Activated CD4-positive, alpha-beta T cell treated with anti-CD3 and anti-CD28 coated beads, Interleukin-2, amount 50 U/mL, for 1 hour (primary cell): ENCODE measurements at regions not wholly inside any gene's neighbourhood (a gene's known extent, or its start where the extent isn't known, plus 50 kb on each side); places are given as distances from the start of the nearest gene placed in this dataset.

Experiments
- DNase-seq: peaks from one replicate; pipeline ENCODE4 v3.0.0-alpha.2; 2020

GRCh38 chr1:209368864-209369598, 214.5 kb upstream of the CAMK1G start:
- DNase-seq, result no peak

DNA sequence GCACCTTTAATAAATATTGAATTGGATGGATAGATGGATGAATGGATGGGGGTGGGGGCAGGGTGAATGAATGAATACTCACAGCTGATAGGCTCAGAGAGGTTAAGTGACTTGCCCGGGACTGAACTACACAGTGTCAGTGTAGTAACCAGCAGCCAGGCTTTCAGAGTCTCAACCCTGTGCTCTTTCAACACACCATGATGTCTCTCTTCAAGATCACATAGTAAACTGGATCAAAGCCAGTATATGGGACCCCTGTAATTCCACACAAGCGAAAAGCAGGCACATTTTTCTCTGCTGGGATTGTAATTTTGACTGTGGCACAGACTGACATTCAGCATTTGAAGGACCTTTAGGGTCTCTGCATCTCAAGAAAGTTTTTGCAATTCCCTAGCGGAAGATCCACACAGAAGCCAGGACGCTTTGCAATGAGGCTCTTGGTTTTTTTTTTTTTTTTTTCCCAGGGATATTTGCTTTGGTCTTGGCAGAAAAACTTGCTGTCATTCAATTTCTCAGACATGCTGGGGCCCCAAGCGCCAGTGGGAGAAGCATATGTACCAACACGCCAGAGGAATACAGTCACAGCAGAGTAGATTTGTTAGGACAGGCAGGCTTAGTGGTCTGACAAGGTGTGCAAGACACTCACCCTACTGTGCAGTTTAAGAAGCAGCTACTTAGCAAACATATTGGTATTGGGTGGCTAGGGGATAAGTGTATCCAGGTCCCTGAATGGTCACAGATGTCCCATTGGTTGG, 213.1 kb upstream of the CAMK1G start:
- DNase-seq, result no peak

DNA sequence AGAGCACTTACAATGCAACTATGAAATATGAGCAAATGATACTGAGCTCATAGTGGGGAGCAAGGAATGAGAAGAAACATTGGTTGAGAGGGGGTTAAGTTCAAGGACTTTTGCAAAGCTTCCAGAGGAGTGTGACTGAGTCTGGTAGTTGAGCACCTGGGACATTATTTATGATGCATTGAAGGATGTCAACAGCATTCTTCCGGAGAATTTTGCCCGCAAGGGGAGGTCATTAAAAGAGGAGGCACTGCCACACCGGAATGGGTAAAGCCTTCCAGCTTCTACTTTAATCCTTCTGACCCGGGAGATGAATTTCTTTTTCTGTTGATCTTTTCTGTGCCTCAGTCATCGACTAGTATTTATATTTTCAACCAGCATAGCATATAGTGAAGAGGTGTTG, 208.4 kb upstream of the CAMK1G start:
- no peak for DNase-seq

DNA sequence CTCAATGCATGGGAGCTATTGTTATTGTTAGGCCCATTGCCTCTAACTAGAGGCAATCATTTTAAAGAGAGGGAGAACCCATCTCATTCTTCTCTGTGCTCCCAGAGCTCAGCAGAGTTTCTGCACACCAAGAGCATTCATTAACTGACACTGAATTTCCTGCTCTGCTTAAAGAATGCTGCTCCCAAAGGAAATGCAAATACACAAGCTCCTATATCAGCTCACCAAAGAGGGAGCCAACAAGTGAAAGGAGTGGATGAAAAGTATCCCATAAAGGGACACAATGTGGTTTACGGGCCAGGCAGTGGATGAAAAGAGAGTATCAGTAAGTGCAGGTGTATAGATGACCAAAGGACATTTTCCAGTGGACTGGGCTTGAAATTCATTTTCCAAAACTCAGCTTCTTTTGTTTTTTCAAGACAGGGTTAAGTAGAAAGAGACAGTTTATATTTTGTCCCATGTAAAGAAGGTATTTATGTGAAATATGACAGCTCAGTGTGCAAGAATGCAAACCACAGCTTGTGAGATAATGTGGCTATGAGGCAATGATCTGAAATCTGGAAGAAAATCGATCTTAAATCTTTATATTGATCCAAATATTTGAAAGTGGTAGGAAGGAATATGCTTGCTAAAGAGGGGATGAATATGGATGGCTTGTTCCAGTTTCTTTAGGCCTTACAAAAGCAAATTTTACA, 207.7 kb upstream of the CAMK1G start:
- no peak for DNase-seq

DNA sequence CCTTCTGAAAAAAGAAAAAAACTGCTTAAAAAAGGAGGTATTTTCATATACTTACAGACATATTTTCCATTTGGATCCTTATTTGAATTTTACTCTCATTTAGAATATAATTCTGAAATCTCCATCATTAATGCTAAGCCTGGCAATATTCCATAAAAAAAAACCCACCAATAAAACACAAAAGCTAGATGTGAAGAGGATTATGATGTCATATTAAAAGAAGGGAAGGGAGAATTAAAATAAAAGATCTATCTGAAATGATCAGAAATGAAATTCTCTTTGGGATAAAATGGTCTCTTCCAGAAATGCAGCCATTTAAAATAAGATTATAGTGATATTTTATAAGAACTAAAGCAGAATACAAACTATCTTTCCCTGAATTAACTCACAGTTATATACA, 206.7 kb upstream of the CAMK1G start:
- DNase-seq, result no peak

- DNase-seq, result no peak
These were observed 205.5 kb upstream of the CAMK1G start for GRCh38 chr1:209377995-209378394.

DNA sequence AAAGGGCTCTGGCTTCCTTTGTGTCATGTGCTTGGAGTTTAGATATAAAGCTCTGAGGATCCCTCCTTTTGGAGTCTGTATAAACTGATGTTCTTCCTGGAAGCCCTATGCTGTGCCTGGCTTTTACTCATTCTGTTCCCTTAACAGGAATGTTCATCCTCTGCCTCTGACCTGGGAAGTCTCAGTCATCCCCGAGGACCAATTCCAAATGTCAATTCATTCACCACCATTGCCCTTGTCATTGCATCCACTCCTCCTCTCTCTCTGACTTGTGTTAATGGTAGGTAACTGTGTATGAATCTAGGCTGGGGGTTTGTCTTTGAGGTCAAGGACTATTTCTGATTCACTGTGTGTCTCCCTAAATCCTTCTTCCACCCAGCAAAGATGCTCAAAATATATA, 204.2 kb upstream of the CAMK1G start:
- DNase-seq, result no peak

DNA sequence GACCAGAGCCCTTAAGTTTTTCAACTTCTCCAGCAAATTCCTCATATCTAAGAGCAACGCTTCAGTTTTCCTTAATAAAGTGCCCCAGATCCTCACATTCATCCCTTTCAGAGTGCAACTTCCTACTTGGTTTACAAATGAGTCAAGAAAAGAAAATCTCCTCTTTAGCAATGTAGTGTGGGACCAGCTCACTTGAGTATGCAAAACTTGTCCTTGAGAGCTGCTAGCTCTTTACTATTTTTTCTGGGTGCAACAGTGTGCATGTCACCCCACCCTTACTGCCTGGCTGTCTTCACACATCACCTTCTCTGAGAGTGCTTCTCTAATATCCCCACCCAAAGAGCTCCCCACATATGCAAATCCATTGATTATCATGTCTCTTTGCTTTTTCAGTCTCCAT, 203.1 kb upstream of the CAMK1G start:
- no peak for DNase-seq

DNA sequence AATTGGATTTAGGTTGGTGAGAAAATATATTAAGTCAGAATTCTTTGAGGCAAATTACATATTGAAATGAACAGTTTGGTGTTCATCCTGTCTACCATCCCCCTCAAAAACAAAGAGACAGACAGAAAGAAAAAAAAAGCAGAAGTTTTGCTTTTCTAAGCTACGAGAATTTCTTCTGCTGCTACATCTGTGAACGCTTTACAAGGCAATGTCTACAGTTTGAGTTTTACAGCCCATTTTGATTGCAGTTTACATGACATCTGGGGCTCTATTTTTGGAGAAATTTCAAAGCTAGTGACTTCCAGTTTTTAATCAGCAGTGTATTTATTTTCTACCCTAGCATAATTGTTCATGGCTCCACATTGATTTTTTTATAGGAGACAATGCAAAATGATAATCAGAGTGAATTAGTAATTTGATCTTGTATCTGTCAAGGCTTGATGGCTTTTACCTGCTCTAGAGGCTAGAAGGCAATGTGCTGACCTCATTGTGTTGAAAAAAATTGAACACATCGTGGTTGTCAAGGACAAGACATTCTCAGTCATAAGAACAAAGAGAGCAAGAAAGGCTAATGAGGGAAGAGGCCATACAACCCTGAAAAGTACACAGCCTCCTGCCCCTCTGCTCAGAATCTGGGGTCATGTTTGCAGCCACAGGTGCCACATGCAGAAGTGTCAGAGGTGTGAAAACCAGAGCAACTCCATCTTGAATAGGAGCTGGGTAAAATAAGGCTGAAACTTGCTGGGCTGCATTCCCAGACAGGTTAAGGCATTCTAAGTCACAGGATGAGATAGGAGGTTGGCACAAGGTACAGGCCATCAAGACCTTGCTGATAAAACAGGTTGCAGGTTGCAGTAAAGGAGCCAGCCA, 201.0 kb upstream of the CAMK1G start:
- no peak for DNase-seq

DNA sequence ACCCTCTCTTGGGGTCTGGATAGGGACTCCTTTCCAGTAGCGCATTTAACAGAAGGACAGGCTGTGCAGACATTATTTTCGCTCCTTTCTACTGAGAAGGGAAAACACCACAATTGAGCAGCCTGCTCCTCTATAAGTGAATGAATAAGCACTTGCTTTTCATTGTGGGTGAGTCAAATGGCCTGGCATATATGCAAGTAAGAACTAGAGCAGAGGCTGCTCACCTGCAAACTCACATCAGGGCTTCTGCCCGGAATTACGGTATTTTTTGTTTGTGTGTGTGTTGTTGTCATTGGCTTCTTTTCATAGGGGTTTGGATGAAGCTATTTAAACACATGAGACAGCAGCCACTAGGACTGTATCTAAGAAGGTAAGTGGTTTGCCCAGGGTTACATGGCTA, 200.1 kb upstream of the CAMK1G start:
- DNase-seq, result no peak

DNA sequence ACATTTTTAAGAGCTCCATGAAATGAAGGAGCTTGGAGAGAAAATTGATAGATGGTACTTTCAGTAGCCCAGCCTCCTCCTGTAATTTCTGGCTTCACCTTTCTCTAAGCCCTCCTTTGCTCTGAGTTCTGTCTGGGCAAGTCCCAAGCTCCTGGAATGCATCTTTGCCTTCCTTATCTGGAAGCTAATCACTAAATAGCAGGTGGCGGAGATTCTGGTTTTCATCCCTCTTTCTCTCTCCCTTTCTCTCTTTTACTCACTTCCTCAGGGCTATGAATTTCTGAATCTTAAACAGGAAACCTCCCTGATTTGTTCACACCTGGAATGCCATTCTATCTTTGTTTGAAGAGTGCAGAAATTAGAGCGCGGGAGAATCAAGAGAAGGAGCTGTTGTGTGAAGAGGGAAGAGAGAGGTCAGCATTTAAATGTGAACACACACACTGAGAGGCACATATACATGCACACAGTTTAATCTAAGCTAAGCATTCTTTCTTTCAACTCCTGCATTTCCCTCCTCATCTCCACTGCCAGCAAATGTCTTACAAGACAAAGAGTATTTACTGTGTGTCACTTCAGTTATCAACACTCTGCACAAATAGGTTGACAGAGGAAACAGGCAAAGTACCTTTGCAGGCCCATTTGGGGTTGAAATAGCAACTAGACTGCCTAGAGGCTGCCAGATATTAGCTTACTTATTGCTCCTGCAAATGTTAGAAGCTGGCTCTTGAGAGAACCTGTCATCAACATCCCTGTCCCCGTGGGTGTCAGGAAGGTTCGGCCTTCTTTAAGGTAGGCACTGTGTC, 199.4 kb upstream of the CAMK1G start:
- no peak for DNase-seq

GRCh38 chr1:209384710-209385550, 198.6 kb upstream of the CAMK1G start:
- DNase-seq, result no peak

DNA sequence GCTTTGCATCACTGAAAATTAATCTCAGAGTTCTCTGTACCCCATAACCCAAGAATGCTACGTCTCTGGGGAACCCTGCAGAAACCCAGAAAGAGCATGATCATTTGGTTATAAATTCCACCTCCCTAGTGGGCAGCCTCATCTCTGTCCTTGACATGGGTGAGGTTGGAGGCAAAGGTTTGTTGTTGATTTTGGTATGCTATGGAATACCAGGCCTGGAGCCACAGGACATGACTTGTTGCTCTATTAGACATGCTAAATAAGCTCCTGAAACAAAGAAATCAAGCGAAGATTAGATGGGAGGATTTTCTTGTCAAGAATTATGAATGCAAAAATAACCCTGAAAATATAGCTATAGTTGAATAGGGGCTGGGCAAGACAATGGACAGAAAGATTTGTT, 197.4 kb upstream of the CAMK1G start:
- no peak for DNase-seq

GRCh38 chr1:209387271-209387968, 196.1 kb upstream of the CAMK1G start:
- no peak for DNase-seq

- DNase-seq, result no peak
These were observed 195.6 kb upstream of the CAMK1G start for GRCh38 chr1:209387969-209388329.

DNA sequence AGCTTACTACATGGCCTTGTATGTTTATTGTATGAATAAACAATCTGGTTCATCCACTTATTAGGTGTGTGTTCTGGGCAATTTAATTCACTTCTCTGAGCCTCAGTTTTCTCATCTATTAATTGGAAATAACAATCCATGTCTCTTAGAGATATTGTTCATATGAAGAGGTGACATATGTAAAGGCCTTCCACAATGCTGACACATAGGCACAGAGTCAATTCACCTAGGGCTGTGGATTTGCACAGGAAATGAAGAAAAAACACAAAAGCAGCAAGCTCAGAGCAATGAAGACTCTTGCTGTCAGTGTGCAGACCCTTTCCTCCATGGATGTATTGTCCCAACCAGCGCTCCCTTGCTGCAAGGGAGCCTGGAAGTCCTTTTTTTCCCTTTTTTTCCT, 195.2 kb upstream of the CAMK1G start:
- no peak for DNase-seq

DNA sequence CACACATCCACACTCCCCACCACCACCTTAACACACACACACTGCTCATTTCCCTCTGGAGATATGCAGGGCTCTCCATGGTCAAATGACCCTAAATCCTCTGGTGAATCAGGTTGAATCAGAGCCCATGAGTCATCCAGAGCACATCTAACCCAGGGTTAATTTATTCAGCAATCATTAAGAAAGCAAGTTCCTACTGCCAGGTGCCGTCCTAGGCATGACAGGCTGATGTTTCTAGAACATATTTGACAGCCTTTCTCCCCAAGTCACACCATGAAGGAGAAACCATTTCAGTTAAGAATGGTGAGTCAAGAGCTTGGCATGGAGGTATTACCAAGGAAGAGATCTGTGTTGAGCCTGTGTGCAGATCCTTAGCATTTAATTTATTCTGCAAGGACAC, 194.3 kb upstream of the CAMK1G start:
- DNase-seq, result no peak

GRCh38 chr1:209389975-209390374, 193.5 kb upstream of the CAMK1G start:
- no peak for DNase-seq

DNA sequence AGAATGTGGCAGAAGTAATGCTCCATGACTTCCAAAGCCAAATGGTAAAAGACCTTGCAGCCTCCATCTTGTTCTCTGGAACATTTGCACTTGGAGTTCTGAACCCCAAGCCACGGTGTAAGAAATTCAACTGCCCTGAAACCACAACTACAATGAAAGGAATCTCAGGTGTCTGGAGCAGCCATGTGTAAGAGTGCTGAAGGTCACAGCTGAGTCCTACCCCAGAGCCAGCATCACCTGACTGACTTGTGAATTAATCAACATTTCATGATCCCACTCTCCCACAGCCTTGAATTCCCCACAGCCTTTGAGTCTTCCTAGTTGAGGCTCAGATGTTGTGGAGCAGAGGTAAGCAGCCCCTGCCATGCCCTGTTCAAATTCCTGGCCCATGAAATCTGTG, 192.8 kb upstream of the CAMK1G start:
- DNase-seq, result no peak

GRCh38 chr1:209391792-209392191, 191.7 kb upstream of the CAMK1G start:
- no peak for DNase-seq

GRCh38 chr1:209395169-209395568, 188.3 kb upstream of the CAMK1G start:
- DNase-seq, result no peak
